GM18868 (cell line): ENCODE measurements at regions not wholly inside any gene's neighbourhood (a gene's known extent, or its start where the extent isn't known, plus 50 kb on each side); places are given as distances from the start of the nearest gene placed in this dataset.
"Not testable (repeated sequence)": the region's sequence is repeated elsewhere in the genome, so short reads cannot be mapped to it uniquely, and the experiment has no call there.

Experiments used
- ATAC-seq: cut with Tn5 transposase; IDR thresholded peaks from one replicate; pipeline ENCODE4 v1.9.1; 2021; ENCODE audit warnings: mild to moderate bottlenecking, moderate library complexity; ENCODE audit not compliant: unreplicated experiment

DNA sequence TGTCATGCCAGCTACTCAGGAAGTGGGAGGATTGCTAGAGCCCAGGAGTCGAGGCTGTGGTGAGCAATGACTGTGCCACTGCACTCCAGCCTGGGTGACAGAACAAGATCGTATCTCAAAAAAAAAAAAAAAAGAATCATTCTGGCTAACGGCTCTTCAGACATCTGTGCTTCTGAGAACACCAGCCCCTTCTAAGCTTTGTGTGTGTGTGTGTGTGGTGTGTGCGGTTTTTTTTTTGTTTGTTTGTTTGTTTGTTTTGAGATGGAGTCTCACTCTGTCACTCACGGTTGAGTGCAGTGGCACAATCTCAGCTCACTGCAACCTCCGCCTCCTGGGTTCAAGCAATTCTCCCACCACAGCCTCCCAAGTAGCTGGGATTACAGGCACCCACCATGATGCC is 79.4 kb upstream of the DRD5 start:
- ATAC-seq = not testable (repeated sequence)

DNA sequence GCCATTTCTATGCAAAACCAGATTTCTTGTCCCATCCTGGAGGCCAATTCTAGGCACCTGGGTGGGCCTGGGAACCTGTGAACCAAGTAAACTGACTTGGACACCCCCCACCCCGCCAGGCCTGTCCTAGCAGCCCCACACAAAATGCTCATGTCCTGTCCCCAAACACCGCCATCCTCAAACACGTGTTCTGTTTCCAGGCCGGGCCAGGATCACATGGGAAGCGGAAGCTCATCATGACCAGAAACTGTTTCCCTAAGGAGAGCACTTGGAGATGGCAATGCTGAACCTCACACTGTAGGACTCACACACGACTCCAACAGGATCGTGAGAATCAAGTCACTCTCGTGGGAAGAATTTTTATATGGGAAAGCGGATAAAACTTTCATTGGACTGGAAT is 78.7 kb upstream of the DRD5 start:
- not testable (repeated sequence) for ATAC-seq

DNA sequence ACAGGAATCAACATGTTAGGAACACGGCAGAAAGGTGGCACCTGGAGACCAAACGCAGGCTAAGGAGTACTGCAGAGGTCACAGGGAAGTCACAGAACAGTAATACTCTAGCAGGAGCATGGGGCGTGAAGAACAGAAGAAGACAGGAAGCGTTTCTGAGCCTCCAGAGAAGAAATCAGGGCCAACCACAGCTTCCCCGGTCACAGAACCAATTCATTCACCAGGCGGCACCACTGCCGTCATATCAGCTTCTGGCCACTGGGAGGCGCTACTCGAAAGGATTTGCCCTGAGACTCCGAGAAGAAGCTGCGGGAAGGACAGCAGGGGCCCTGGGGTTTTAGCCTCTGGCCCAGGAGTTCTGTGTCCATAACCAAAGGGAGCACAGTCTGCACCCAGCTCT is 78.0 kb upstream of the DRD5 start:
- no peak for ATAC-seq

DNA sequence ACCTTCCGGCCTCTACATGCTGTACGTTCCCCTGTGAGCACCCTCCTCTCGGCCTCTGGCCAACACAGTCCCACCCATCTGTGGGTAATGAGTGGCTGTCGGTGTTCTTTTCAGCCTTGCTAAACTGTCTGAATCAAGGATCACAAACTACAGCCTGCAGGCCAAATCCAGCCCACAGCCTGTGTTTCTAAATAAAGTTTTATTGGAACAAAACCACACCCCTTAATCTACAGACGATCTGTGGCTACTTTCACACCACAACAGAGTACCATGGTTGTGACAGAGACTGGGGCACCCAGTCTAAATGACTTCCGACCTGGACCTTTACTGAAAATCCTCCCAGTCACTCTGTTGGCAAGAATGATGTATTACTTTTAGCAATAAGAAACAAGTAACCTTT is 77.3 kb upstream of the DRD5 start:
- not testable (repeated sequence) for ATAC-seq

DNA sequence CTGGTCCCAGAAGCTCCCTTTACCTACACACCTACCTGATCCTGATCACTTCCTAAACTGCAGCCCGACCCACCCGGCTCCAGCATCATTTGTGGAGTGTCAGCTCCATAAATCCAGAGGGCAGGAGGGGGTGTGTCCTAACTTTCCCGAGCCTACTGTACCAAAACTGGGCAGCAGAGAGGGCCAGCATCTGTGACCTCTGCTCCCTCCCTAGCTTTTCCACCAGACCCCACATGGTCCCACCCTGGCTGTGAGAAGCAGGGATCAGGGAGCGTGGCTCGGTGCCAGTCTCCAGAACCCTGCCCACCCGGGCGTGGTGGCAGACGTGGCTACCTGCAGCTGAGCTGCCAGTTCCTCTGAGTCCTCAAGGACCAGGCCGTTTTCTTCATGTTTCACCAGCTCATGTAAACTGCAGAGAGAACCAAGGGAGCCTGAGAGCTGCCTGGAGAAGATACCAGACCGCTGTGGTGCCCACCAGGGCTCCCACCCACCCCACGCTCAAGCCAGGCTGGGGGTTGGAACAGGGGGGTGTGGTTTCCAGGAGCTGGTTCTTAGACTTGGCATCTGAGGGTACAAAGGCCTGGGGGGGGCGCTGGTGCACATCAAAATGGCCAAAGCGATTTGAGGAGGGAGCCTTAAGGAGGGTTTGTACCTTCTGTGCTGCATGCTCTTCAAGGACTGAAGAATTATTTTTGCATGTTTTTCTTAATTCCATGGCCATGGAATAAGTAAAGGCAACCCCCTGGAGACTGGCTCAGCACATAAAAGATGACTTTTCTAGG is 76.7 kb upstream of the DRD5 start:
- no peak for ATAC-seq

DNA sequence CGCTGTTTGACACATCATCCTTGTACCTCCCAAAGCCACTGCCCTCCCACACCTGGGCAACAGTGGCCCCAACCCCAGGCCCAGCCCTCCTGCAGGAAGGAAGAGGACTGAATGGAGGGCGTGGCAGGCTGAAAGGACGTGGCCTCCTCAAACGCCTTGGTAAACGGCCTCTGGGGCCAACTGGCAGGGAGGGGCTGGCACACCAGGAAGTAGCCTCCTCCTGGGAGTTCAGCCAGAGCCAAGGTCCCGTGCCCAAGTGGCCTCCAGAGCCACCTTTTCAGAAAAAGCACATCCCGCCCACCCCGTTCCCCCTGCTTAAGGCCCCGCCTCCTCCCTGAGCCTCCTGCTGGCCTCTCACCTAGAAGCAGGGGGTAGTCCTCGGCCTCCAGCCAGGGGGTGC is 74.2 kb upstream of the DRD5 start:
- ATAC-seq = not testable (repeated sequence)

DNA sequence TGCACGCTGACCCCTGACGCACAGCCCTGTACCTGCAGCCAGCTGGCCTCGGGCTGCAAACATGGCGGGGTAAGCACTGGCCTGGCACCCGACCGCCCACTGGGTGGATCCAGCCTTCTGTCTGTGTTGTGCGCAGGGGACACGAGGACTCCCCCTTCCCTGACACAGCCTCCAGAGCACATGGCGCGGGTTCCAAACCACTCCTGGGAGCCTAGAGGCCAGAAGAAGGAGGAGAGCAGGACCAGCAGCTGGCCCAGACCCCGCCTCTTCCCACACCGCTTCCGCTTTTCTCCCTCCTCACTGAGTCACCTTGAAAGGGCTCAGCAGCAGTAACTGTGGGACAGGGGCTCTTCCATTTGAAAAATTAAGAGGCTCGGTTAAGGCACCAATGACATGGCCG is 73.5 kb upstream of the DRD5 start:
- not testable (repeated sequence) for ATAC-seq

DNA sequence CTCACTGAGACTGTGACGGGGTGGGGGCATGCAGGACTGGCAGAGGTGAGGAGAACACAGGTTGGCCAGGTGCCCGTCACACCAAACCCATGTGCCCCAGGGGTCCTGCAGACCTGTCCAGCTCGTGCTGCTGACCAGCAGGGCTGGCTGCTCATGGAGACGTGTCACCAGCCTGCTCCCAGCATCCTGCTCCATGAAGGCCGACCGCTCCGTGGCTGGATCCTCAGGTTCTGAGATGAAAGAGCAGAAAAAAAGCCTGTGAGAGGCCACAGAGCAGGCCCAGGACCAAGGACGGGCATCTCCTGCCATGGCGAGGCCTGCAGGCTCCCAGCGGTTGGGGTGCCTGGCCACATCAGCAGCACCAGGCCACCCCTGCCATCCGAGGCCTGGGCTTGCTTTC is 71.7 kb upstream of the DRD5 start:
- ATAC-seq = no peak

DNA sequence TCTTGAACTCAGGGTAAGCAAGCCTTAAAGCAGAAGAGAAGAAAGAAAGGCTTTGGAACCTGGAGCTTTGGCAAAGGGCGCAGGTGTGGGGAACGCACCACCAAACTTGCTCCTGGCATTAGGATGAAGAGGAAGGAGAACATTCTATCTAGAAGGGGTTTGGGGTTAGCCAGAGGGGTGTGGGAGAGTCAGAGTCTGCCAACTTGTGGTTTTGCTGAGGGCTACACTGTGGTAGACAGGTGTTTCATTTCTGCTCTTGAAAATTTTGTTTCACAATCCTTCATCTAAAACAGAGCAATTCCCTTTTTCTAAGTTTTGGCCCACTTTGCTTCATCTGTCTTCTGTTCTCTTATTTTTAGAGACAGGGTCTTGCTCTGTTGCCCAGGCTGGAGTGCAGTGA is 66.2 kb upstream of the DRD5 start:
- ATAC-seq = not testable (repeated sequence)

DNA sequence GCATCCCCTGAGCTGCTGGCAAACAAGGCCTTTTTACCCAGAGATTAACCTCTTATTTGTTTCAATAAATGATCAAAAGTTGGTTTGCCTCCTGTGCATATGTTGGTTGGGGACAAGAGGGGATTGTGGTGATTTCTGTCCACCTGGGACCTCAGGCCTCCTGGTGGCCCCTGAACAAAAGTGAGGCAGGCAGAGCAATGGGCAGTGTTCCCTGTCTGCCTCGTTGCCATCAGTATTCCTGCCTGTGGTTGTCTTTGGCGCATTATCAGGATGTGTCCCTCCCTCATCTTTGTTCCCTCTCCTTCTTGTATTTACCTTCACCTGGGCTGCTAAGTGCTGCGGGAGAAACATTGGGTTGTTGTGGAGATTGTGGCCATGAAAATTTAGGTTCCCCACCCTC is 65.3 kb upstream of the DRD5 start:
- ATAC-seq = no peak

DNA sequence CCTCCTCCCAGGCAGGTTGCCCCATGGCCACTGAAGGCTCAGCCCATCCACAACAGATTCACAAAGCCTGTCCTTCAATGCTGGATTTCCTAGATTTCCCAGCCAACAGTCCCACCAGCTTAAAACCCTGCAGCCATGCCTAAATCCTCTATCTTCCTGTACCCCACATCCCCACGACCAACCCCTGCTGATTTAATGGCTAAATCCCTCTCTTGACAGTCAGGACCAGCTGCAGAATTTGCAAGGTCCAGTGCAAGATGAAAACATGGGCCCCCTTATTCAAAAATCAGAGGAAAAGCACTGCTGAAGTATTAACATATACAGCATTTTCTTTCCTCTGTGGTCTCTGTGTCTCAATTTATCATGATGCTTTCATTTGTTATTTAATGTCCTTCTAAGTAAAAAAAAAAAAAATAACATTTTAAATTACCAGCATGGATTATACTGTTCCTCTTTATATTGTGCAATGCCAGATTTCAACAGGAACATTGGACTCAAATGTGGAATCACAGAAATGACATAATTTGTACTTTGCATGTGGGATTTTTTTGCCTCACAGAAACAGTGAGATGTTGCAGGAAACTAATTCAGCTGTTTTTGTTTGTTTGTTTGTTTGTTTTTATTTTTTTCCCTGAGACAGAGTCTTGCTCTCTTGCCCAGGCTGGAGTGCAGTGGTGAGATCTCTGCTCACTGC is 63.0 kb upstream of the DRD5 start:
- not testable (repeated sequence) for ATAC-seq

DNA sequence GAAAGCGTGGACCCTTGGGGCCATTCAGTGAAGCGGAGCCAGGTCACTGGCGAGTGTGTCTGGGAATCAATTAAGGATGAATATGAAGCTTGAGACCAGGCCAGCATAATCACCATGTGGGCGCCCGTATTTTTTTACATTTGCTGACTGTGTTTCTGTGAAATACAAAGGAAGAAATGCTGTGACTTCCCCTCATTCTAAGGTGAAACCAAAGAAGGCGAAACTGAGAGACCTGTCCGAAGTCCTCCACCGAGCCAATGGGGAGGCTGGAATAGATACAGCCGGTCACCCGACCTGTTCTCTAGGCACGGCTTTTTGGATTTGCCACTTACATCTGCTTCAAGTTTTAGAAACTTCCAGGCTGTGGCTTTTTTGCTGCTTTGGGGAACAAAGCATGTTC is 59.3 kb upstream of the DRD5 start:
- not testable (repeated sequence) for ATAC-seq
